Neural progenitor cell (in vitro differentiated cells): ENCODE measurements at regions not wholly inside any gene's neighbourhood (a gene's known extent, or its start where the extent isn't known, plus 50 kb on each side); places are given as distances from the start of the nearest gene placed in this dataset.

ENCODE experiments used
- DNase-seq: peaks from one replicate; pipeline ENCODE4 v3.0.0-alpha.2; 2016; ENCODE audit warnings: low spot score
- H2AFZ ChIP-seq: fragments of 200-600 bp; sonication (generic); replicated peaks from 2 replicates; pipeline ENCODE4 v1.6.1; 2016; ENCODE audit warnings: antibody characterized with exemption
- H3F3A ChIP-seq: fragments of 200-600 bp; sonication (generic); 2 replicates; pipeline ENCODE4 v1.6.1; 2016; ENCODE audit warnings: antibody characterized with exemption, low read depth
- H3K27ac ChIP-seq: fragments of 200-600 bp; sonication (generic); 2 replicates; pipeline ENCODE4 v1.5.1; 2016; ENCODE audit warnings: mild to moderate bottlenecking
- H3K27me3 ChIP-seq: fragments of 200-600 bp; sonication (generic); 2 replicates; pipeline ENCODE4 v1.6.1; 2016; ENCODE audit warnings: mild to moderate bottlenecking, moderate library complexity
- H3K36me3 ChIP-seq: fragments of 200-600 bp; sonication (generic); 2 replicates; pipeline ENCODE4 v1.5.1; 2016
- H3K4me1 ChIP-seq: fragments of 200-600 bp; sonication (generic); 2 replicates; pipeline ENCODE4 v1.6.1; 2016; ENCODE audit warnings: mixed run types
- H3K4me2 ChIP-seq: fragments of 200-600 bp; sonication (generic); 2 replicates; pipeline ENCODE4 v1.6.1; 2016
- H3K4me3 ChIP-seq: fragments of 200-600 bp; sonication (generic); 2 replicates; pipeline ENCODE4 v1.5.1; 2016
- H3K79me2 ChIP-seq: fragments of 200-600 bp; sonication (generic); 2 replicates; pipeline ENCODE4 v1.6.1; 2016; ENCODE audit warnings: low read depth
- H3K9ac ChIP-seq: fragments of 200-600 bp; sonication (generic); 2 replicates; pipeline ENCODE4 v1.6.1; 2016
- H3K9me3 ChIP-seq: fragments of 200-600 bp; sonication (generic); 2 replicates; pipeline ENCODE4 v1.5.1; 2016; ENCODE audit warnings: low read depth
- H4K20me1 ChIP-seq: fragments of 200-600 bp; sonication (generic); 2 replicates; pipeline ENCODE4 v1.6.1; 2016; ENCODE audit warnings: low read depth
- H3K27ac Mint-ChIP-seq: 3 replicates; pipeline ENCODE4 v1.8.0; 2021; ENCODE audit warnings: mixed read lengths
- H3K27me3 Mint-ChIP-seq: 2 replicates; pipeline ENCODE4 v1.8.0; 2022; ENCODE audit warnings: low read depth, mild to moderate bottlenecking, inconsistent platforms, moderate library complexity, mixed read lengths; ENCODE audit not compliant: insufficient read depth
- H3K36me3 Mint-ChIP-seq: 3 replicates; pipeline ENCODE4 v1.8.0; 2021; ENCODE audit warnings: mixed read lengths
- H3K4me1 Mint-ChIP-seq: 3 replicates; pipeline ENCODE4 v1.8.0; 2021; ENCODE audit warnings: mixed read lengths
- H3K4me3 Mint-ChIP-seq: 3 replicates; pipeline ENCODE4 v1.8.0; 2021; ENCODE audit warnings: mild to moderate bottlenecking, moderate library complexity, mixed read lengths
- H3K9me3 Mint-ChIP-seq: 3 replicates; pipeline ENCODE4 v1.8.0; 2020; ENCODE audit warnings: mixed read lengths
- EZH2 ChIP-seq: fragments of 200-600 bp; sonication (generic); IDR thresholded peaks from 2 replicates; pipeline ENCODE4 v1.6.1; 2017; ENCODE audit warnings: antibody characterized with exemption, mild to moderate bottlenecking, moderate library complexity
- EZH2phosphoT487 ChIP-seq: fragments of 200-600 bp; sonication (generic); IDR thresholded peaks from 2 replicates; pipeline ENCODE4 v1.6.1; 2017; ENCODE audit warnings: antibody characterized with exemption
- TF ChIP-seq, protein P1 (sequence below): fragments of 200-600 bp; sonication (generic); IDR thresholded peaks from 2 replicates; pipeline ENCODE4 v1.5.1; 2017; ENCODE audit warnings: antibody characterized with exemption, mild to moderate bottlenecking

DNA sequence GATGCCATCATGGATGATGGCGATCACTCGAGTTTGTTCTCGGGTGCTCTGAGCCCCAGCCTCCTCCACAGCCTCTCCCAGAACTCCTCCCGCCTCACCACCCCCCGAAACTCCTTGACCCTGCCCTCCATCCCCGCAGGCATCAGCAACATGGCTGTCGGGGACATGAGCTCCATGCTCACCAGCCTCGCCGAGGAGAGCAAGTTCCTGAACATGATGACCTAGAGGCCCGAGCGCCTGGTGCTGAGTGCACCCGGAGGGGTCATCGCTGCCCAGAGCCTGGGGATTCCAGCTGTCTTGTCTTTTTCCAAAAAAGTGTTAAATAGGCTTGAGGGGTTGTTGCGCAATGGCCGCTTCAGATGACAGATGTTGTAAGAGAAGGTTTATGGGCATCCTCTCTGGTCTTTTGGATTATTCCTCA, 254.8 kb downstream of the GLI2 start:
- no peak overlapping the region for H2AFZ ChIP-seq
- Mint-ChIP-seq H3K9me3 (no peaks in the 10 kb centered on the region), H3K27me3 (peaks cover 10% of the 10 kb centered on the region), H3K4me1 (no peaks in the 10 kb centered on the region), H3K36me3 (peaks cover 37% of the 10 kb centered on the region), H3K4me3 (no peak overlapping the region), H3K27ac (no peak overlapping the region)
- no peaks in the 10 kb centered on the region for H3K4me1 ChIP-seq
- no peak for DNase-seq
- no peaks in the 10 kb centered on the region for H4K20me1 ChIP-seq
- no peaks in the 10 kb centered on the region for H3K27me3 ChIP-seq
- TF ChIP-seq EZH2: no peak
- no peak for TF ChIP-seq EZH2phosphoT487
- TF ChIP-seq, protein P1, sequence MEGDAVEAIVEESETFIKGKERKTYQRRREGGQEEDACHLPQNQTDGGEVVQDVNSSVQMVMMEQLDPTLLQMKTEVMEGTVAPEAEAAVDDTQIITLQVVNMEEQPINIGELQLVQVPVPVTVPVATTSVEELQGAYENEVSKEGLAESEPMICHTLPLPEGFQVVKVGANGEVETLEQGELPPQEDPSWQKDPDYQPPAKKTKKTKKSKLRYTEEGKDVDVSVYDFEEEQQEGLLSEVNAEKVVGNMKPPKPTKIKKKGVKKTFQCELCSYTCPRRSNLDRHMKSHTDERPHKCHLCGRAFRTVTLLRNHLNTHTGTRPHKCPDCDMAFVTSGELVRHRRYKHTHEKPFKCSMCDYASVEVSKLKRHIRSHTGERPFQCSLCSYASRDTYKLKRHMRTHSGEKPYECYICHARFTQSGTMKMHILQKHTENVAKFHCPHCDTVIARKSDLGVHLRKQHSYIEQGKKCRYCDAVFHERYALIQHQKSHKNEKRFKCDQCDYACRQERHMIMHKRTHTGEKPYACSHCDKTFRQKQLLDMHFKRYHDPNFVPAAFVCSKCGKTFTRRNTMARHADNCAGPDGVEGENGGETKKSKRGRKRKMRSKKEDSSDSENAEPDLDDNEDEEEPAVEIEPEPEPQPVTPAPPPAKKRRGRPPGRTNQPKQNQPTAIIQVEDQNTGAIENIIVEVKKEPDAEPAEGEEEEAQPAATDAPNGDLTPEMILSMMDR: no peak
- no peaks in the 10 kb centered on the region for H3F3A ChIP-seq
- H3K79me2 ChIP-seq: no peaks in the 10 kb centered on the region
- H3K4me3 ChIP-seq: no peak overlapping the region
- H3K4me2 ChIP-seq: no peak overlapping the region
- no peak overlapping the region for H3K9ac ChIP-seq
- no peak overlapping the region for H3K27ac ChIP-seq
- H3K36me3 ChIP-seq: no peaks in the 10 kb centered on the region
- no peaks in the 10 kb centered on the region for H3K9me3 ChIP-seq

DNA sequence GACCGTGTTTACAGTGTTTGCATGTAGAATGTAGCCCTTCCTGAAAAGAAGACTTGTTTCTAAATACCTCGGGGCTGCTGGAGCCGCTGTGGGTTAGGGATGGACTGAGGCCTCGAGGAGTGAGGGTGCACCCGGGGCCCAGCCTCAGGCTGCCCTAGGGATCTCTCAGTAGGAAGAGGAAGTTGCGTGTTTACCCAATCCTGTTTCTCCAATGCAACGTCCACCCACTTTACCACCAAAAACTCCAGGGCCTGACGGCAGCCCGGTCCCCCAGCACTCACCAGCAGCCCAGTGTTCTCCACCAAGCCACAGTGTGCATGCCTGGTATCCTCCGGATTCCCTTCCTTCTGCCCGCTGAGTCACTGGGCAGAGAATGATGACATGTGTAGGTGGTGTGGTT, 255.8 kb downstream of the GLI2 start:
- H3K27me3 ChIP-seq: no peaks in the 10 kb centered on the region

DNA sequence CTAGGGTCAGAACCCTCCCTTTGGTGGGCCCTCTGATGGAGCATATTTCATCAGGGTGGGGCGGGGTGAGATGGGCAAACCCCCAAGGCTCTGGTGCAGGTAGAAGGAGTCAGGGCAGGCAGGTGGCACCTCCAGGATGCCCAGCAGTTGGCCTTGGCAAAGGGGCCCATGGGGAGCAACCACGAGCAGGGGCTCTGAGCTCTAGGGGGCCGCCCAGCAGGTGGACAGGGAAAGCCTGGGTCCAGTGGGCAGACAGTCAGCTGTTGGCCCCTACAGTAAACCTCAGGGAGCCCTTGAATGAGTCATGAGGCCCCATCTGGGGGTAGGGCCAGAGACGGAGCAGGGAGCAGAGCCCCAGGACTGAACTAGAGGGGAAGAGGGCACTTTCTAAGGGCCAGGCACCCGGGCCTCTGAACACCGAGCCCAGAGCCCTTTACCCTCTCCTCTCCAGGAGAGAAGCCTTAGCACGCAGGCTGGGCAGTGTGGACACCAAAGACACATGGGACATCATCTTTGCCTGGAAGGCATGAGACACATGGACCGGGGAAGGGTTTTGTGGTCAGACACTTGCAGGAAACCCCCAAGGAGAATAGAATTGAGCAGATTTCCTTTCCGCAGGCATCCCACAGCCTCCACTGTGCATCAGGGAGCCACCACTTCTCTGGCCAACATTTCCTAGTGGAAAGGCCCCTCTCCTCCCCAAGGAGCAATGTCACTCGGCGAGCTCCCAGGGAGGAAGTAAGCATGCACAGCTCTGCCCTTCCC, 257.3 kb downstream of the GLI2 start:
- H3K36me3 Mint-ChIP-seq: peaks cover 22% of the 10 kb centered on the region
- no peaks in the 10 kb centered on the region for H3K9me3 Mint-ChIP-seq
- Histone ChIP-seq H3K4me2 (no peak overlapping the region), H3F3A (no peaks in the 10 kb centered on the region), H3K27ac (no peak overlapping the region), H3K79me2 (no peaks in the 10 kb centered on the region), H3K9ac (no peak overlapping the region), H3K4me1 (no peaks in the 10 kb centered on the region), H2AFZ (no peak overlapping the region), H4K20me1 (no peaks in the 10 kb centered on the region), H3K4me3 (no peak overlapping the region), H3K36me3 (no peaks in the 10 kb centered on the region), H3K9me3 (no peaks in the 10 kb centered on the region), H3K27me3 (no peaks in the 10 kb centered on the region)
- DNase-seq: no peak
- TF ChIP-seq, protein P1: no peak
- TF ChIP-seq EZH2phosphoT487: no peak
- no peak for TF ChIP-seq EZH2
- H3K27me3 Mint-ChIP-seq: peaks cover 10% of the 10 kb centered on the region
- no peaks in the 10 kb centered on the region for H3K4me1 Mint-ChIP-seq
- no peak overlapping the region for H3K4me3 Mint-ChIP-seq
- H3K27ac Mint-ChIP-seq: no peak overlapping the region

More for the DNA sequence above, 255.8 kb downstream of the GLI2 start:
- Mint-ChIP-seq H3K4me3 (no peak overlapping the region), H3K36me3 (peaks cover 33% of the 10 kb centered on the region), H3K4me1 (no peaks in the 10 kb centered on the region), H3K9me3 (no peaks in the 10 kb centered on the region), H3K27ac (no peak overlapping the region), H3K27me3 (peaks cover 10% of the 10 kb centered on the region)
- H3F3A ChIP-seq: no peaks in the 10 kb centered on the region
- no peak for TF ChIP-seq EZH2phosphoT487
- TF ChIP-seq EZH2: no peak
- TF ChIP-seq, protein P1: no peak
- H3K27ac ChIP-seq: no peak overlapping the region
- no peaks in the 10 kb centered on the region for H4K20me1 ChIP-seq
- H2AFZ ChIP-seq: no peak overlapping the region
- no peak overlapping the region for H3K9ac ChIP-seq
- no peak for DNase-seq
- H3K4me2 ChIP-seq: no peak overlapping the region
- H3K79me2 ChIP-seq: no peaks in the 10 kb centered on the region
- no peaks in the 10 kb centered on the region for H3K4me1 ChIP-seq
- H3K9me3 ChIP-seq: no peaks in the 10 kb centered on the region
- no peak overlapping the region for H3K4me3 ChIP-seq
- no peaks in the 10 kb centered on the region for H3K36me3 ChIP-seq
